GM12878 (cell line): ENCODE measurements at regions not wholly inside any gene's neighbourhood (a gene's known extent, or its start where the extent isn't known, plus 50 kb on each side); places are given as distances from the start of the nearest gene placed in this dataset.

ENCODE experiments used
- DPF2 ChIP-seq: fragments of 450-650 bp; IDR thresholded peaks from 2 replicates; pipeline ENCODE4 v1.6.1; 2017; ENCODE audit warnings: mild to moderate bottlenecking
- TF ChIP-seq, protein P1 (sequence below): IDR thresholded peaks from 2 replicates; pipeline ENCODE4 v1.6.1; 2012; ENCODE audit warnings: low read depth, low read length, improper control_type of control experiment
- TF ChIP-seq, protein P2 (sequence below), 3 experiments: IDR thresholded peaks in 2 of 3; conservative IDR thresholded peaks in 1 of 3; 2 replicates each; pipeline ENCODE4 v1.5.1; 2011; ENCODE audit warnings: low read depth in 3 of 3, low read length in 3 of 3, mild to moderate bottlenecking in 3 of 3, control low read depth in 2 of 3, moderate library complexity in 2 of 3, inconsistent platforms in 1 of 3, mixed read lengths in 1 of 3; ENCODE audit not compliant: control insufficient read depth in 2 of 3, insufficient read depth in 1 of 3; ENCODE audit errors: extremely low read depth in 1 of 3

DNA sequence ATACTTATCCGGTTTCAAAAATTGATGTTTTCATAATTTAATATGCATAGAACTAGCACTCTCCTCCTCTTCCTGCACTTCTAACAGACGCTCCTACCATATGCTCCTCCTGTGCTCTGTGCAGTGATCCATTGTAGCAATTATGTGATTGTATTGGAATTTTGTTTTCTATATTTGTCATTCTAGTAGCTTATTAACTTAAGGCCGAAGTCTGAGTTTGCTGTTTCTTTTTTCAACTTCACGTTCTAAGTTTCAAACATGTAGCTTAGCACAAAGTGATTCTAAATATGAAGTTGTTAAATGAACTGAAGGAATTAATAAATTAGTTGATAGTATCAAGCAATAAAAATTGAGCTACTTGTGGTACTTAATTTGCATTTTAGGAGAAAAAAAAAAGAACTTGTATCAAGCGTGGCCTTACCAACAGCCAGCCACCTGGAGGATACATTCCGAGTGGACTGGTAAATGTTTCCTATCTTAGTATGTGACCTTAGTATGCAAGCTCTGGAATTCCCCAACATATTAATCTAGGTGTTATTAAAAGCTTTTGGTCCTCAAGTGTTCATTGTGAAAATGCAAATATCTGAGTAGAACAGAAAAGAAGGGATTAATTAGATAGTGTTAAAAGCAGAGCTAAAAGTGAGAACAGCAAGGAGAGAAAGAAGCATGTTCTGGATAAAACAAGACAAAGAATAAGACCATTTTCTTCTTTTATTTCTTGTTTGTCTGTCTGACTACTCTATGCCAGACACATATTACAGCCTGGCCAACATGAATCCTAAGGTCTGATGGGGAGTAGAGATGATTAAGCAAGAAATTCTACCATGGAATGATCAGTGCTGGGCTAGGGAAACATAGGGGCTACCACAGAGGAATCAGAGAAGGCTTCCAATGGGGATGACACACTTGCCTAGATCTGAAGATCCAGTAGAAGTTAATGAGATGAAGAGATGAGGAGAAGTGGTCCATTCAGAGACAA is 290.4 kb upstream of the MON1B start:
- TF ChIP-seq, protein P1, sequence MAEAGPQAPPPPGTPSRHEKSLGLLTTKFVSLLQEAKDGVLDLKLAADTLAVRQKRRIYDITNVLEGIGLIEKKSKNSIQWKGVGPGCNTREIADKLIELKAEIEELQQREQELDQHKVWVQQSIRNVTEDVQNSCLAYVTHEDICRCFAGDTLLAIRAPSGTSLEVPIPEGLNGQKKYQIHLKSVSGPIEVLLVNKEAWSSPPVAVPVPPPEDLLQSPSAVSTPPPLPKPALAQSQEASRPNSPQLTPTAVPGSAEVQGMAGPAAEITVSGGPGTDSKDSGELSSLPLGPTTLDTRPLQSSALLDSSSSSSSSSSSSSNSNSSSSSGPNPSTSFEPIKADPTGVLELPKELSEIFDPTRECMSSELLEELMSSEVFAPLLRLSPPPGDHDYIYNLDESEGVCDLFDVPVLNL = no peak
- TF ChIP-seq, protein P2, sequence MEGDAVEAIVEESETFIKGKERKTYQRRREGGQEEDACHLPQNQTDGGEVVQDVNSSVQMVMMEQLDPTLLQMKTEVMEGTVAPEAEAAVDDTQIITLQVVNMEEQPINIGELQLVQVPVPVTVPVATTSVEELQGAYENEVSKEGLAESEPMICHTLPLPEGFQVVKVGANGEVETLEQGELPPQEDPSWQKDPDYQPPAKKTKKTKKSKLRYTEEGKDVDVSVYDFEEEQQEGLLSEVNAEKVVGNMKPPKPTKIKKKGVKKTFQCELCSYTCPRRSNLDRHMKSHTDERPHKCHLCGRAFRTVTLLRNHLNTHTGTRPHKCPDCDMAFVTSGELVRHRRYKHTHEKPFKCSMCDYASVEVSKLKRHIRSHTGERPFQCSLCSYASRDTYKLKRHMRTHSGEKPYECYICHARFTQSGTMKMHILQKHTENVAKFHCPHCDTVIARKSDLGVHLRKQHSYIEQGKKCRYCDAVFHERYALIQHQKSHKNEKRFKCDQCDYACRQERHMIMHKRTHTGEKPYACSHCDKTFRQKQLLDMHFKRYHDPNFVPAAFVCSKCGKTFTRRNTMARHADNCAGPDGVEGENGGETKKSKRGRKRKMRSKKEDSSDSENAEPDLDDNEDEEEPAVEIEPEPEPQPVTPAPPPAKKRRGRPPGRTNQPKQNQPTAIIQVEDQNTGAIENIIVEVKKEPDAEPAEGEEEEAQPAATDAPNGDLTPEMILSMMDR (IDR thresholded peaks at IDR 0.05 in 2 of 3, conservative IDR thresholded peaks at IDR 0.05 in 1 of 3; ENCODE audit: control insufficient read depth in 2 of 3, extremely low read depth in 1 of 3, insufficient read depth in 1 of 3, low read depth in 3 of 3, low read length in 3 of 3) = no peak
- TF ChIP-seq DPF2 = no peak
